AG04450 (cell line): ENCODE measurements at regions not wholly inside any gene's neighbourhood (a gene's known extent, or its start where the extent isn't known, plus 50 kb on each side); places are given as distances from the start of the nearest gene placed in this dataset.

Experiments used
- CTCF ChIA-PET: fragments of 300-600, 350-600 bp; formaldehyde crosslinking; extraction: SDS; loops from one replicate; lab custom pipeline; 2022; ENCODE audit warnings: antibody characterized with exemption, inconsistent platforms; lab: Charles Lee
- POLR2A ChIA-PET: fragments of 350-600 bp; formaldehyde crosslinking; extraction: SDS; loops from one replicate; lab custom pipeline; 2021; ENCODE audit warnings: antibody characterized with exemption, inconsistent platforms; lab: Yijun Ruan, JAX
- DNase-seq: peaks from one replicate; pipeline ENCODE4 v3.0.0-alpha.2; 2011; ENCODE audit warnings: low read depth, low spot score
- H3K27ac ChIP-seq: one replicate; pipeline ENCODE4 v1.5.1; 2012; ENCODE audit warnings: low read depth, low read length, control low read depth
- H3K27me3 ChIP-seq: one replicate; pipeline ENCODE4 v1.6.0; 2012; ENCODE audit warnings: low read length; ENCODE audit not compliant: control insufficient read depth, insufficient read depth
- H3K4me3 ChIP-seq: 2 replicates; pipeline ENCODE4 v1.5.1; 2011; ENCODE audit warnings: mild to moderate bottlenecking, low read depth, low read length, control low read depth
- H3K9me3 ChIP-seq: 2 replicates; pipeline ENCODE4 v1.5.1; 2012; ENCODE audit warnings: low read length; ENCODE audit not compliant: control insufficient read depth, insufficient read depth
- CTCF ChIP-seq: IDR thresholded peaks from 2 replicates; pipeline ENCODE4 v1.5.1; 2011; ENCODE audit warnings: low read depth, low read length, control low read depth, inconsistent platforms

GRCh38 chr18:10291568-10291981 lies 162.9 kb upstream of the APCDD1 start:
- Histone ChIP-seq H3K9me3 (no peaks in the 10 kb centered on the region; the same call in 1 of the 2 replicates), H3K27me3 (no peaks in the 10 kb centered on the region), H3K4me3 (no peak overlapping the region), H3K27ac (no peak overlapping the region)
- no peak for TF ChIP-seq CTCF
- CTCF ChIA-PET: no interaction called here
- POLR2A ChIA-PET: no interaction called here
- no peak for DNase-seq

- no peak for DNase-seq
- CTCF ChIA-PET: no interaction called here
- Histone ChIP-seq H3K27ac (no peak overlapping the region), H3K27me3 (no peaks in the 10 kb centered on the region), H3K4me3 (no peak overlapping the region), H3K9me3 (no peaks in the 10 kb centered on the region; the same call in 1 of the 2 replicates)
- TF ChIP-seq CTCF: no peak
- POLR2A ChIA-PET: no interaction called here
Measured at GRCh38 chr18:10293966-10294365, 160.5 kb upstream of the APCDD1 start.

- Histone ChIP-seq H3K27me3 (no peaks in the 10 kb centered on the region), H3K4me3 (no peak overlapping the region), H3K27ac (no peak overlapping the region), H3K9me3 (no peaks in the 10 kb centered on the region; the same call in 1 of the 2 replicates)
- no peak for DNase-seq
- TF ChIP-seq CTCF: no peak
- ChIA-PET POLR2A (no interaction called here), CTCF (no interaction called here)
Measured at GRCh38 chr18:10295751-10296150, 158.7 kb upstream of the APCDD1 start.

GRCh38 chr18:10296491-10296890 lies 157.9 kb upstream of the APCDD1 start:
- Histone ChIP-seq H3K9me3 (no peaks in the 10 kb centered on the region), H3K4me3 (no peak overlapping the region), H3K27ac (no peak overlapping the region), H3K27me3 (no peaks in the 10 kb centered on the region)
- ChIA-PET POLR2A (no interaction called here), CTCF (interaction anchor here (0.7 kb wide), 1 partner anchor 27 kb away, joined by 3 read pairs; no protein-coding TSS in a partner anchor)
- no peak for TF ChIP-seq CTCF
- DNase-seq: no peak

- ChIA-PET CTCF (no interaction called here), POLR2A (no interaction called here)
- H3K27me3 ChIP-seq: no peaks in the 10 kb centered on the region
- no peak overlapping the region for H3K27ac ChIP-seq
- H3K4me3 ChIP-seq: no peak overlapping the region
- H3K9me3 ChIP-seq: no peaks in the 10 kb centered on the region
- no peak for TF ChIP-seq CTCF
- DNase-seq: no peak
Measured at GRCh38 chr18:10297086-10297485, 157.3 kb upstream of the APCDD1 start.
